GM06990 (cell line): ENCODE measurements at regions not wholly inside any gene's neighbourhood (a gene's known extent, or its start where the extent isn't known, plus 50 kb on each side); places are given as distances from the start of the nearest gene placed in this dataset.
"Not testable (repeated sequence)": the region's sequence is repeated elsewhere in the genome, so short reads cannot be mapped to it uniquely, and the experiment has no call there.

Experiments used
- DNase-seq: peaks from one replicate; pipeline ENCODE4 v3.0.0-alpha.2; 2011; ENCODE audit not compliant: insufficient read length; ENCODE audit errors: extremely low read depth
- H3K27me3 ChIP-seq: replicated peaks from 2 replicates; pipeline ENCODE4 v1.6.0; 2011; ENCODE audit warnings: low read length; ENCODE audit not compliant: control insufficient read depth, insufficient read depth
- H3K36me3 ChIP-seq: 2 replicates; pipeline ENCODE4 v1.5.1; 2011; ENCODE audit warnings: low read length; ENCODE audit not compliant: control insufficient read depth, insufficient read depth
- H3K4me3 ChIP-seq: replicated peaks from 2 replicates; pipeline ENCODE4 v1.5.1; 2011; ENCODE audit warnings: low read depth, mild to moderate bottlenecking, control low read depth, low read length
- TF ChIP-seq, protein P1 (sequence below): IDR thresholded peaks from 2 replicates; pipeline ENCODE4 v1.5.1; 2011; ENCODE audit warnings: low read length, control low read depth, mild to moderate bottlenecking, inconsistent platforms; ENCODE audit not compliant: insufficient read depth, poor library complexity, severe bottlenecking

DNA sequence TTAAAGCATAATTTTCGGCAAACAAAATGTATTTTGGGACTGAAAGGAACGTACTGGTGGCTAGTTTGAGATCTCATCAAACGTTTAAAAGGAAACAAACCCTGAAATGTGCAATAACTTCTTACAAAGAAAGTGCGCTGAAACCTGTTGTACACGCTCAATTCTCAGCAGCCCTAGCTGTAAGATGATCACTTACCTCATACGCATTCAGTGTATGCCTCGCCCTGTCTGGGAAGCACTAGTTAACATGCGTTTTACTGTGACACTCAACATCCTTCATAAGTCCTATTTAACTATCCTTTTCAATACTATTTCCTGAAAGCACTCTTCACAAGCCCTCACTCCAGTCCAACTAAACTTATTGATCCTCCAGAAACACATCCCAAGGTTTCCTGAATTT lies 485.0 kb upstream of the EDIL3 start:
- Histone ChIP-seq H3K27me3 (no peaks in the 10 kb centered on the region), H3K36me3 (no peaks in the 10 kb centered on the region), H3K4me3 (no peak overlapping the region)
- DNase-seq: no peak
- TF ChIP-seq, protein P1, sequence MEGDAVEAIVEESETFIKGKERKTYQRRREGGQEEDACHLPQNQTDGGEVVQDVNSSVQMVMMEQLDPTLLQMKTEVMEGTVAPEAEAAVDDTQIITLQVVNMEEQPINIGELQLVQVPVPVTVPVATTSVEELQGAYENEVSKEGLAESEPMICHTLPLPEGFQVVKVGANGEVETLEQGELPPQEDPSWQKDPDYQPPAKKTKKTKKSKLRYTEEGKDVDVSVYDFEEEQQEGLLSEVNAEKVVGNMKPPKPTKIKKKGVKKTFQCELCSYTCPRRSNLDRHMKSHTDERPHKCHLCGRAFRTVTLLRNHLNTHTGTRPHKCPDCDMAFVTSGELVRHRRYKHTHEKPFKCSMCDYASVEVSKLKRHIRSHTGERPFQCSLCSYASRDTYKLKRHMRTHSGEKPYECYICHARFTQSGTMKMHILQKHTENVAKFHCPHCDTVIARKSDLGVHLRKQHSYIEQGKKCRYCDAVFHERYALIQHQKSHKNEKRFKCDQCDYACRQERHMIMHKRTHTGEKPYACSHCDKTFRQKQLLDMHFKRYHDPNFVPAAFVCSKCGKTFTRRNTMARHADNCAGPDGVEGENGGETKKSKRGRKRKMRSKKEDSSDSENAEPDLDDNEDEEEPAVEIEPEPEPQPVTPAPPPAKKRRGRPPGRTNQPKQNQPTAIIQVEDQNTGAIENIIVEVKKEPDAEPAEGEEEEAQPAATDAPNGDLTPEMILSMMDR: no peak

DNA sequence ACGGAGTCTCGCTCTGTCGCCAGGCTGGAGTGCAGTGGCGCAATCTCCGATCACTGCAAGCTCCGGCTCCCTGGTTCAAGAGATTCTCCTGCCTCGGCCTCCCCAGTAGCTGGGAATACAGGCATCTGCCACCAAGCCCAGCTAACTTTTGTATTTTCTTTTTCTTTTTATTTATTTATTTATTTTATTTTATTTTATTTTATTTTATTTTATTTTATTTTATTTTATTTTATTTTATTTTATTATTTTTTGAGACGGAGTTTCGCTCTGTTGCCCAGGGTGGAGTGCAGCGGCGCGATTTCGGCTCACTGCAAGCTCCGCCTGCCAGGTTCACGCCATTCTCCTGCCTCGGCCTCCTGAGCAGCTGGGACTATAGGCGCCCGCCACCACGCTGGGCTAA lies 479.3 kb upstream of the EDIL3 start:
- not testable (repeated sequence) for H3K36me3 ChIP-seq, H3K4me3 ChIP-seq, H3K27me3 ChIP-seq, DNase-seq

DNA sequence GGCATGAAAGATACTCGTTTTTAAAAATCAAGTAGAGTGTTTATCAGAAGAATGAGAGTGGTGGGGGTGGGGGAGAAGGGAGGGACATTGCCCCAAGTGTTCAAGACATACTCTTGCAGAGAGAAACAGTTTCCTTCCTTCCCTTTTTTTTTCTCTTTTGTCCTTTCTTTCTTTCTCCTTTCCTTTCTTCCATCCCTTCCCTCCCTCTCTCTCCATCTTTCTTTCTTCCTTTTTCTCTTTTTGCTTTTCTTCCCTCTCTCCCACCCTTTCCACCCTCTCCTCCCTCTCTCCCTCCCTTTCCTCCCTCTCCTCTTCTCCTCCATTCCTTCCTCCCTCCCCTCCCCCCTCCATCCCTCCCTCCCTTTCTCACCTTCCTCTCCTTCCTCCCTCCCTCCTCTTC lies 478.3 kb upstream of the EDIL3 start:
- TF ChIP-seq, protein P1: no peak
- Histone ChIP-seq H3K4me3 (no peak overlapping the region), H3K27me3 (no peaks in the 10 kb centered on the region), H3K36me3 (no peaks in the 10 kb centered on the region)
- no peak for DNase-seq

DNA sequence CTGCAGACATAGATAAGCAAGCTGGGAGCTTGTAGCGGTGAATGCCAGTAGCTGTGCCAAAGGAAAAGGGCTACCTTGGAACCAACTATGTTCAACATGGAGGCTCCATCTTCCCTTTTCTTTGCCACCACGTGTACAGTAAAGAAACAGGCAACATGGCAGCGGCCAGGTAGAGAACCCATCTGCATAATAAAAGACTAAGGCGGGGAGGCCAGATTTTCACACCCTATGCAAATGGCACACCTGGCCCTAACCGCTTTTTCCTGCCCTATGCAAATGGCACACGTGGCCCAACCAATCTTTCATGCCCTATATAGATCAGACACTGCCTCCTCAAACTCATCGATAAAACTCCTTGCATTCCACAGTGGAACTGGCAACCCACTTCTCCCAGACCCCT lies 477.5 kb upstream of the EDIL3 start:
- H3K4me3 ChIP-seq: no peak overlapping the region
- H3K27me3 ChIP-seq: no peaks in the 10 kb centered on the region
- DNase-seq: no peak
- H3K36me3 ChIP-seq: no peaks in the 10 kb centered on the region
- TF ChIP-seq, protein P1: no peak

DNA sequence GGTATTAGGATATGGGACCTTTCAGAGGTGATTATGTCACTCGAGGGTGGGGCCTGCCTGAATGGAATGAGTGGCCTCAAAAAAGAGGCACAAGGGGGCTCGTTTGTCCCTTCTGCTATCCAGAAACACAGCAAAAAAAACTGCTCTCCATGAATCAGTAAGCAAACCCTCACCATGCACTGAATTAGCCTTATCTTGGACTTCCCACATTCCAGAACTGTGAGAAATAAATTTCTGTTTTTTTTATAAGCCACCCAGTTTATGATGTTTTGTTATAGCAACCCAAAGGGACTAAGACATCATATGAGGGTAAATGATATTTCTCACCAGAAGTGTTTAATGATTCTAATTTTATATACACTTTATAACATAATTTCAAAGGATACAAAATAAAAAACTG lies 476.6 kb upstream of the EDIL3 start:
- TF ChIP-seq, protein P1: no peak
- no peak overlapping the region for H3K4me3 ChIP-seq
- no peaks in the 10 kb centered on the region for H3K36me3 ChIP-seq
- H3K27me3 ChIP-seq: no peaks in the 10 kb centered on the region
- DNase-seq: no peak

DNA sequence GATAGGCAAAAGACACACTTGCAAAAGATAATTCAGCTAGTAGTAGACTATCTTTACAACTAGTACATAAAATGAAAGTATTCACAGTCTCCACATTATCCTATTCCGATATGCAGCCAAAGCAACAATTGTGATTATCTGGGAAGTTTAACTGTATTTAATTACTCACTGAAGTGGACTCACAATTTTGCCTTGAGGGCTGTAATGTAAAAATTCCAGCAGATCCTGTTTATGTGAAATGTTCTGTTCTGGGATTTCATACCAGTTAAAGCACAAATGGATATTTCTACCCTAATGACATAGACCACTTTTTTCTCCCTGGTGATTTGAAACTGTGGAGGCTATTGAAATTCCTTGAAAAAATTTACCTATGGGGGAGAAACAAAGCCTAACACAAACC lies 474.4 kb upstream of the EDIL3 start:
- TF ChIP-seq, protein P1: no peak
- Histone ChIP-seq H3K27me3 (no peaks in the 10 kb centered on the region), H3K4me3 (no peak overlapping the region), H3K36me3 (no peaks in the 10 kb centered on the region)
- DNase-seq: no peak

DNA sequence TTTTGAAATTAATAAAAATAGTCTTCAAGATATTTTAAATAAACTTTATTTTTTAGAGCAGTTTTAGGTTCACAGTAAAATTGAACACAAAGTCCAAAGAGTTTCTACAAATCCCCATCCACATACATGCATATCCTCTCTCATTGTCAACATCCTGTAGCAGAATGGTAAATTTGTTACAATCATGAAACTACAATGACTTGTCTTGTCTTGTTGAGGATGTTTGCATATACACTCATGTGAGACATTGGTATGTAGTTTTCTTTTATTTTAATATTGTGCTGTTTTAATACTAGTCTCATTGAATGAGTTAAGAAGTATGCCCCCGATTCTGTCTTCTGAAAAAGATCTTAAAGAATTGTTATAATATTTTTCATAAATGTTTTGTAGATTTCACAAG lies 447.0 kb upstream of the EDIL3 start:
- no peak for DNase-seq
- TF ChIP-seq, protein P1: no peak
- Histone ChIP-seq H3K4me3 (no peak overlapping the region), H3K27me3 (no peaks in the 10 kb centered on the region), H3K36me3 (no peaks in the 10 kb centered on the region)
